ENCODE measurements at regions not wholly inside any gene's neighbourhood (a gene's known extent, or its start where the extent isn't known, plus 50 kb on each side); places are given as distances from the start of the nearest gene placed in this dataset.

DNA sequence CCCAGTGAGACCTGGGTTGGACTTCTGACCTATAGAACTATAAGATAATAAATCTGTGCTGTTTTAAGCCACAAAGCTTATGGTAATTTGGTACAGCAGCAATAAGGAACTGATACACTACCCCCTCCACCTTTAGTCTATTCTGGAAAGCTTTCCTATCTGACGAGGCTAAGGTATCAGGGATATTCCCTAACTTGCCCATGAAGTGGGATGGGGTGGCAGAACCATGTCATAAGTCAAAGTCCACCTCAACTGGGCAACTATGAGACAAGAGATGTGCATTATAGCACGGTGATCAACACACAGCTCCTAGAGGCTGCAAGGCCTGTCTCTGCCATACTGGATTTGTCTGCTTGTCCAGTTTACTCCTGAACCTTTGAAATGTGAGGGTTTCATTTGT lies 146.8 kb upstream of the RAD23B start:
- TF ChIP-seq, protein P1, sequence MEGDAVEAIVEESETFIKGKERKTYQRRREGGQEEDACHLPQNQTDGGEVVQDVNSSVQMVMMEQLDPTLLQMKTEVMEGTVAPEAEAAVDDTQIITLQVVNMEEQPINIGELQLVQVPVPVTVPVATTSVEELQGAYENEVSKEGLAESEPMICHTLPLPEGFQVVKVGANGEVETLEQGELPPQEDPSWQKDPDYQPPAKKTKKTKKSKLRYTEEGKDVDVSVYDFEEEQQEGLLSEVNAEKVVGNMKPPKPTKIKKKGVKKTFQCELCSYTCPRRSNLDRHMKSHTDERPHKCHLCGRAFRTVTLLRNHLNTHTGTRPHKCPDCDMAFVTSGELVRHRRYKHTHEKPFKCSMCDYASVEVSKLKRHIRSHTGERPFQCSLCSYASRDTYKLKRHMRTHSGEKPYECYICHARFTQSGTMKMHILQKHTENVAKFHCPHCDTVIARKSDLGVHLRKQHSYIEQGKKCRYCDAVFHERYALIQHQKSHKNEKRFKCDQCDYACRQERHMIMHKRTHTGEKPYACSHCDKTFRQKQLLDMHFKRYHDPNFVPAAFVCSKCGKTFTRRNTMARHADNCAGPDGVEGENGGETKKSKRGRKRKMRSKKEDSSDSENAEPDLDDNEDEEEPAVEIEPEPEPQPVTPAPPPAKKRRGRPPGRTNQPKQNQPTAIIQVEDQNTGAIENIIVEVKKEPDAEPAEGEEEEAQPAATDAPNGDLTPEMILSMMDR (conservative IDR thresholded peaks at IDR 0.05; ENCODE audit: low read depth, low read length), result no peak
- TF ChIP-seq CHD1 (IDR thresholded peaks at IDR 0.05; ENCODE audit: low read depth, low read length) (no peak), MAZ (IDR thresholded peaks at IDR 0.05; ENCODE audit: borderline replicate concordance, low read depth, low read length) (no peak), MXI1 (IDR thresholded peaks at IDR 0.05; ENCODE audit: borderline replicate concordance, low read depth, low read length) (no peak), POLR2A (IDR thresholded peaks at IDR 0.05; ENCODE audit: low read depth, low read length) (no peak), CEBPB (IDR thresholded peaks at IDR 0.05; ENCODE audit: low read depth, low read length) (no peak), BHLHE40 (IDR thresholded peaks at IDR 0.05; ENCODE audit: low read depth, low read length) (no peak), FOS (IDR thresholded peaks at IDR 0.05; ENCODE audit: low read depth, low read length) (no peak), SMC3 (IDR thresholded peaks at IDR 0.05; ENCODE audit: low read depth, low read length) (no peak), RAD21 (IDR thresholded peaks at IDR 0.05; ENCODE audit: low read length) (no peak)
- TF ChIP-seq, protein P2, sequence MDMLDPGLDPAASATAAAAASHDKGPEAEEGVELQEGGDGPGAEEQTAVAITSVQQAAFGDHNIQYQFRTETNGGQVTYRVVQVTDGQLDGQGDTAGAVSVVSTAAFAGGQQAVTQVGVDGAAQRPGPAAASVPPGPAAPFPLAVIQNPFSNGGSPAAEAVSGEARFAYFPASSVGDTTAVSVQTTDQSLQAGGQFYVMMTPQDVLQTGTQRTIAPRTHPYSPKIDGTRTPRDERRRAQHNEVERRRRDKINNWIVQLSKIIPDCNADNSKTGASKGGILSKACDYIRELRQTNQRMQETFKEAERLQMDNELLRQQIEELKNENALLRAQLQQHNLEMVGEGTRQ (IDR thresholded peaks at IDR 0.05; ENCODE audit: low read depth, low read length), result no peak
